OCI-LY7 (cell line): ENCODE measurements at regions not wholly inside any gene's neighbourhood (a gene's known extent, or its start where the extent isn't known, plus 50 kb on each side); places are given as distances from the start of the nearest gene placed in this dataset.

Experiments
- CTCF ChIP-seq: fragments of 200-600 bp; sonication (generic); conservative IDR thresholded peaks from 2 replicates; pipeline ENCODE4 v1.5.1; 2014; ENCODE audit warnings: mild to moderate bottlenecking, antibody characterized with exemption, low read length, moderate library complexity, mixed read lengths
- EZH2phosphoT487 ChIP-seq: fragments of 200-600 bp; sonication (generic); IDR thresholded peaks from 2 replicates; pipeline ENCODE4 v1.6.1; 2018; ENCODE audit warnings: low read depth, borderline replicate concordance, mild to moderate bottlenecking, mixed run types, antibody characterized with exemption, low read length, moderate library complexity, mixed read lengths

GRCh38 chr17:79501910-79502309 lies 108.9 kb downstream of the RBFOX3 start:
- TF ChIP-seq CTCF, result no peak
- TF ChIP-seq EZH2phosphoT487, result no peak
